HG03378 (cell line): ENCODE measurements at regions not wholly inside any gene's neighbourhood (a gene's known extent, or its start where the extent isn't known, plus 50 kb on each side); places are given as distances from the start of the nearest gene placed in this dataset.
"Not testable (repeated sequence)": the region's sequence is repeated elsewhere in the genome, so short reads cannot be mapped to it uniquely, and the experiment has no call there.

Experiments
- ATAC-seq: cut with Tn5 transposase; IDR thresholded peaks from one replicate; pipeline ENCODE4 v1.9.1; 2021; ENCODE audit warnings: mild to moderate bottlenecking, moderate library complexity; ENCODE audit not compliant: unreplicated experiment

- ATAC-seq, result no peak
These were observed 700.5 kb downstream of the TENT5A start for GRCh38 chr6:81051952-81052351.

- no peak for ATAC-seq
These were observed 702.9 kb downstream of the TENT5A start for GRCh38 chr6:81049425-81050042.

GRCh38 chr6:81031416-81031815 lies 721.1 kb downstream of the TENT5A start:
- ATAC-seq, result no peak

- ATAC-seq, result no peak
These were observed 726.4 kb downstream of the TENT5A start for GRCh38 chr6:81026041-81026553.

GRCh38 chr6:81023709-81024108 lies 728.8 kb downstream of the TENT5A start:
- ATAC-seq, result no peak

- no peak for ATAC-seq
These were observed 729.4 kb downstream of the TENT5A start for GRCh38 chr6:81023007-81023582.

- ATAC-seq, result not testable (repeated sequence)
These were observed 734.9 kb downstream of the TENT5A start for GRCh38 chr6:81017586-81017985.

- ATAC-seq, result no peak
These were observed 748.6 kb downstream of the TENT5A start for GRCh38 chr6:81003894-81004293.

GRCh38 chr6:81003156-81003555 lies 749.3 kb downstream of the TENT5A start:
- ATAC-seq, result no peak

- no peak for ATAC-seq
These were observed 750.4 kb downstream of the TENT5A start for GRCh38 chr6:81002126-81002525.

GRCh38 chr6:80991316-80991715 lies 761.2 kb downstream of the TENT5A start:
- ATAC-seq, result no peak

GRCh38 chr6:80988892-80989291 lies 763.6 kb downstream of the TENT5A start:
- ATAC-seq, result no peak

- ATAC-seq, result no peak
These were observed 764.2 kb downstream of the TENT5A start for GRCh38 chr6:80988286-80988685.

GRCh38 chr6:80981226-80981625 lies 771.3 kb downstream of the TENT5A start:
- ATAC-seq, result not testable (repeated sequence)

- no peak for ATAC-seq
These were observed 776.1 kb downstream of the TENT5A start for GRCh38 chr6:80976336-80976735.

GRCh38 chr6:80974579-80974978 lies 777.9 kb downstream of the TENT5A start:
- no peak for ATAC-seq

- no peak for ATAC-seq
These were observed 783.0 kb downstream of the TENT5A start for GRCh38 chr6:80969439-80969838.

- no peak for ATAC-seq
These were observed 784.9 kb downstream of the TENT5A start for GRCh38 chr6:80967609-80968008.

GRCh38 chr6:80962382-80962781 lies 790.1 kb downstream of the TENT5A start:
- no peak for ATAC-seq

- no peak for ATAC-seq
These were observed 791.3 kb downstream of the TENT5A start for GRCh38 chr6:80961166-80961565.

- ATAC-seq, result no peak
These were observed 793.4 kb downstream of the TENT5A start for GRCh38 chr6:80959034-80959433.

- no peak for ATAC-seq
These were observed 795.6 kb downstream of the TENT5A start for GRCh38 chr6:80956898-80957297.

GRCh38 chr6:80952479-80952878 lies 800.0 kb downstream of the TENT5A start:
- ATAC-seq, result not testable (repeated sequence)
